ENCODE measurements at regions not wholly inside any gene's neighbourhood (a gene's known extent, or its start where the extent isn't known, plus 50 kb on each side); places are given as distances from the start of the nearest gene placed in this dataset.
A peak's percentile ranks its signal among the peaks of the same experiment; 100 is the strongest.

DNA sequence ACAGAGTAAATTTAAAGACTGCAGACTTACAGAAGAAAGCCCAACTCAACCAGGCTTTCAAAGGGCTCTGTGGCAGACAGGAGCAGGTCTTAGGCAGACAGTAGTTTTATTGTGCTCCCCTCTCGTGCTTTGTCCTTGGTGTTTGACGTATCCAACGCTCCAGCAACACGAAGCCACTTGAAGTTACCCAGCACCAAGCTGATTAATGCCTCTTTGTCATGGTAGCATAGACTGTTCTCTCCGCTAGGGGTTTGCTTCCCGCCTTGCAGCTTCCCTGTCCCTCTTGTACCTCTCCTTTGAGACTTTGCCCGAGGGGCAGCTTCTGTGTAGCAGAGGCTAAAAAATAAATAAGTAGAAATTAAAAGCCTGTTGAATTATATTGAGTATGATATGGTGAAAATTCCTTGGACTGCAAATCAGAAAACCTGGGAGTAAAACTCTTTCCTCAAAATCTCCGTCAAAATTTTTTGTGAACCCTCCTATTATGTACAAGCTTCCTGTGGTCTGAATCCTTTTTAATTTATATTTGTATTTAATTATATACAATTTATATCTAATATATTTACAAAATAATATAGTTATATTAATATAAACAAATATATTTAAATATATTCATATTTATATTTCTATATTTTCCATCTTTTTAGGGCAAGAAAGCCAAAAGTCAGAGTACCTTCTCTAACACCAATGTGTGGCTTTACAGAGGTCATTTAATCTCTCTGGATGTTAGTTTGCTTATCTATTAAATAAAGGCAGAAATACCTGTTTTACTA, 405.4 kb downstream of the DMAC1 start:
- no peak for DNase-seq (ENCODE audit: low read depth)

DNA sequence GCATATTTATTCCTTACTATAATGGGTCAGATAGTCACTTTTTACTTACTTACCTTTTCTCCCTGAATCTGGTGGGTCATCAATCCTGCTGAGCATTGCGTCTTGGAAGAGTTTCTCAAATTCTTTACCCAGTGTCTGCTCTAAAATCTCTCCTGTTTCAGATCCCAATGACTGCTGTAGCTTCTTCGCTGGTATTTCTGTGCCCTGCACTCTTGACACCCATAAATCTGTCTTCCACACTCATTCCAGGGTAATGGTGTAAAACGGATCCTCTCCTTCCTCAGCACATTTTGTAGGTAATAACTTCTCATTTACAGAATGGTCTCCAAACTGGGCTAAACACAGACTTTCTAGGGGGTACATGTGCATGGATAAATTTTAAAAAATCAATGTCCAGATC, 407.4 kb downstream of the DMAC1 start:
- no peak for DNase-seq (ENCODE audit: low read depth)

DNA sequence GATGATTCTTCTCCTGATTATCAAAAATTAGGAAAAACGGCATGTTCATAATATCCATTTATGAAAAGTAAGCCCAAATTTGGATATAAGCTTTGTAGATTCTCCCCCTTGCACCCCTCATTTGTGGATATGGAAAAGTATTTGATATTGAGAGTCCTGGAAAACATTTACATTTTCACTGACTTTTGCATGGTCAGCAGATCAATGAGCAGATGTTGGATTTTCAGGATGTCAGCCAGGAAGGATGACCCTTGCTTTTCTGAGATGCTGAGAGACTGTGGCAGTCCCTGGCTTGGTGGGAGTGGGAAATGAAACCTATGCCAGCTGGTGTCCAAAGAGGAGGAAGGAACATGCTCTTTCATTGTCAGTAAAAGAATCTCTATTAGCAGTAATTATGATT, 410.8 kb downstream of the DMAC1 start:
- DNase-seq (ENCODE audit: low read depth): no peak

DNA sequence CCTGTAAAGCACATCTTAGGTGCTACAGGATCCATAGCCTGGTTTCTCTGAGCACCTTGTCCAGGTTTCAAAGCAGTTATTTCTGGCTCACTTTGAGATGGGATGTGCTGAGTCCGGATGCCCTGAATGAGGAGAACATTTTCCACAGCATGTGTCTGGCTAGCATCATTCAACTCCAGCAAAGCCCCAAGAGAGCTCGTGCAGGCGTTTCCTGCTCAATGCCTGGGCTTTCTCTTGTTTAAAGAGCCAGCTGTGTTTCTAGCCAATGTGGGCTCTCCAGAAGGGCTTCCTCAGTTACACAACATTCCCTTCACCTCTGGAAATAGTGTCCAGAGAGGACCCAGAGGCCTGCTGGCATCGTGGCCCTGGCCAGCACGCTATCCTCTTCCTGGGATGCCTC, 411.7 kb downstream of the DMAC1 start:
- no peak for DNase-seq (ENCODE audit: low read depth)

DNA sequence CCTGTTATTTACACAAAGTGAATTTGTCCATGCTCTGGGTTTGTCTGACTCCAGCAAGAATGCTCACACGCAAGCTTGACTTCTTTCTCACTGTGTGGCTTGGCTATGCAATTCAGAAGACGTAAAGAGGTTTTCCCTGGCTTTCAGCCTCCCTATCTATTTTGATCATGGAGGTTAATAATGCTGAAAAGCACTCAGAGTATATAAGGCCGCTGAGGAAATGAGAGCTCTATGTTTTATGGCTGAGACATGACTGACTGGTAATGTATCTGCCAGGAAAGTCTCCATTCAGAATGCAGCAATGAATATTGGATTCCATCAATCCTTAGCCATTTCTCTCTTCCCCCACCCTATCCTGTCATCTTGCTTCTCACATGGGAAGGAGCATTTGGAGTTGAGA, 417.3 kb downstream of the DMAC1 start:
- DNase-seq (ENCODE audit: low read depth): no peak

DNA sequence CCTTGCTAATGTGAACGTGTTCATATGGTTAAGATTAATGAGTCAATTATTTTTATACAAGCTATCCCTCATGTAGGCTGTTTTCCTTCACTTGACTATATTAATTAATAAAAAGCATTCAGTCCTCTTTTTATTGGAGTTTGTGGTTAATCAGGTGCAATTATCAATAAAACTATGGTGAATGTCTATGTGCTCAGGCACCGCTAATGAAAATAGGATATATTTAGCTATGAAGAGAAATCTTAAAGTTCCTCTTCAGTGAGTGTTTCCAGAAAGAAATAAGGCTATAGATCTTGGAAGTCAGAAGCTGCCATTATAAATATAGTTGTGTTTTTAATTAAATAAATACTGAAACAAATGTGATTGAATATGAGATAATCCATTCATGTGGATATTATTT, 422.1 kb downstream of the DMAC1 start:
- DNase-seq (ENCODE audit: low read depth): no peak

DNA sequence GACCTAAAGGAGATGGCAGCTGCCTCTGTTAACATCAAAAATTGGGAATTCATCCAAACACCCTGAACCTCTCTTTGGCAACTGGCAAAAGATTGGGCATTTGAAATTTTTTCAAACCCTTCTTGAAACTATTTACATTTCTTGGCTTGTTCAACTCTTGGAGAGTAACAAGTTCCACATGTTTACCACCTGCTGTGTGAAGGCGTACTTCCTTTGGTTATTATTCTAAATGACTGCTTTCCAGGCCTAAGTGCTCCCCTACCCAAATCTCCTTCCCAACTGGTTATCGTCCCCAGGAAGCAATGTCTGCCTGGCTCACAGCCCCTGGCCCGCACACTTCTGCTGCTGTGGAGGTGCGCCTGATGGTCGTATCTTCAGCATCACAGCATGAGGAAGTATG, 422.7 kb downstream of the DMAC1 start:
- peak; percentile 17 for DNase-seq (ENCODE audit: low read depth)

DNA sequence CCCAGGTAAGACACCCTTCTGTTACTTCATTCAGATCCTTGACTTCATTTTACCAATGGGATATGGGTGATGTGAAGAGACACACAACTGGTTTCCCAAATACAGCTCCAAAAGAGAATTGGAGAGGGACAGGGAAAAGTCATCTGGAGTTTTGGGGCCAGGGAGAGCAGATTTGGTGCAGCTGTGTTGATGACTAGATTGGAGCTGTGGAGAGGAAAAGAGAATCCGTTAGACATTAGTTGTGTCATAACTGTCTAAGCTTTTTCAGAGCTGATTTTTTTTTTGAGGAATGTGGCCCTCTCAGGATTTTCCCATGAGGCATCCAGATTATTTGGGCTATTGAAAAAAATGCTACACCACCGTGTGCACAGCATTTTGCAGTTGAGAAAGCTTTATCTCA, 423.4 kb downstream of the DMAC1 start:
- DNase-seq (ENCODE audit: low read depth): no peak

DNA sequence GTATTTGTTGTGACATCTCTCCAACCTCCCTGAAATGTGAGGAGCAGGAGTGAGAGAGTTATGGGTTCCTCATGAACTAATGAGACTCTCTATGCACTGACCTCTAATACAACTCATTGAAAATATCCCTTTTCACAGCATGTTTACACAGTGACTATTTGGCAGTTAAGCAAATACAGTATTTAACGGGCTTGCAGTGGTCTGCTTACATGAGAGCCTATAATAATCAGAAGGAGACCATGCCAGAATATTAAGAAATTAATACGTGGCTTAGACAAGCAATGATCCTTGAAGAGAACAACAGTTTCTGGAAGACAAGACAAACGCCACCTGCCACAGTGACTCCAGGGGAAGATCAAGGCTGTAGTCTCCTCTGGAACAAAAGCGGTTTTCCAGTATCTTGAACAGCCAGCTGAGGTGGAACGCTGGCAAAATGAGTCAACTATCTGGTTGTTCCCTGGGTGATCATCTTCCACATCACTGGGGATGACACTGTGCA, 424.5 kb downstream of the DMAC1 start:
- no peak for DNase-seq (ENCODE audit: low read depth)

DNA sequence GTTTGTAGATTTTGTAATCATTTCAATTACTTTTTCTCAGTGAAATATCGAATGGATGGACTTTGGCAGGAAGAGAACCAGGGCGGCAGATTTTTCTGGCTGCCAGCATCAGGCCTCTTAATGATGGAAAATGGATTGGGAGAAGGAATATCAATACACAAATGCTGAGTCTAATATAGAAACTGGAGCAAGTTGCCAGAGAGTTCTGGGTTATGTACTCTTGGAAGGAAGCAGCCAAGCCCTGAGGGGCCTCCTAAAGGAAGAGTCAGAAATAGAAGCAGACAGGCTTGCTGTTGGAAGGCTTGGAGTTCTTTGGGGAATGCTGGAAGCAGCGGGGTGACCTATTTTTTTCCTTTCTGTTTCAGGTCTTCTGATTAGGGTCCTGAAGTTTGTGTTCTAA, 428.6 kb downstream of the DMAC1 start:
- no peak for DNase-seq (ENCODE audit: low read depth)

DNA sequence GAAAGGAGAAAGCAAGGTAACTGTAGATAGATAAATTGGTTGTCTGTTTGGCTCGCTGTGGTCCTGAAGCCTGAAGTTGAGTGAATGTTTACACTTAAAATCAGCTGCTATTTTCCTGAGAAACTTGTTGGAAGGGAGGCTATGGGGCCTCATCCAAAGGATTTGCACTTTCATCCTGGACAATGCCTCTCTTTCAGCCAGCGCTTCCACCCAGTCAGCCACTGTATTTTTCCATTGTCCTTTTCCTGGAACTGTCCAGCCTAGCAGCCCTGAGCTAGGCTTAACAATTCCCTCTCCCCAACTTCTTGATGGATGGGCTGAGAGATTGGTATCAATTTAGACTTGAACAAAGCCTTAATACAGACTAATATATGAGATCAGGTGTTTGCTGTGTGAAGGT, 429.2 kb downstream of the DMAC1 start:
- DNase-seq (ENCODE audit: low read depth): no peak

DNA sequence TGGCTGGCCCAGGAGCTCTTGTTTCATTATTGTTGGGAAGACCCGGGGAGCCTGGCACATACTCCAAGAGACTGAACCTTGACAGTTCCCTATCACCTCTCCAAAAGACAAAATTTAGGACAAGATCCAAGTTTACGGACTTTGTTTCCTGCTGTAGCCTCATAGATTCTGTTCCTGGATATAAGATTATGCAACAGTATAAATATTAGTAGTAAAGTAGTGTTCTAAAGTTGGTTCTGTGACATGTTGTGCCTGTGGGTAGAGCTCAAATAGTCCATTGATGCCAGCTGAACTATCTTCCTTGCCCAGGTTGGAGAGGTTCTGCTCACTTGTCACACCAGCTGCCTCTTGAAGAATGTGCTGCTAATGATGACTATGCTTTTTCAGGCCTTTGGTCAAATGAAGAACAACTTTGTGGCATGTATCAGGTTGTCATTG, 430.2 kb downstream of the DMAC1 start:
- no peak for DNase-seq (ENCODE audit: low read depth)

DNA sequence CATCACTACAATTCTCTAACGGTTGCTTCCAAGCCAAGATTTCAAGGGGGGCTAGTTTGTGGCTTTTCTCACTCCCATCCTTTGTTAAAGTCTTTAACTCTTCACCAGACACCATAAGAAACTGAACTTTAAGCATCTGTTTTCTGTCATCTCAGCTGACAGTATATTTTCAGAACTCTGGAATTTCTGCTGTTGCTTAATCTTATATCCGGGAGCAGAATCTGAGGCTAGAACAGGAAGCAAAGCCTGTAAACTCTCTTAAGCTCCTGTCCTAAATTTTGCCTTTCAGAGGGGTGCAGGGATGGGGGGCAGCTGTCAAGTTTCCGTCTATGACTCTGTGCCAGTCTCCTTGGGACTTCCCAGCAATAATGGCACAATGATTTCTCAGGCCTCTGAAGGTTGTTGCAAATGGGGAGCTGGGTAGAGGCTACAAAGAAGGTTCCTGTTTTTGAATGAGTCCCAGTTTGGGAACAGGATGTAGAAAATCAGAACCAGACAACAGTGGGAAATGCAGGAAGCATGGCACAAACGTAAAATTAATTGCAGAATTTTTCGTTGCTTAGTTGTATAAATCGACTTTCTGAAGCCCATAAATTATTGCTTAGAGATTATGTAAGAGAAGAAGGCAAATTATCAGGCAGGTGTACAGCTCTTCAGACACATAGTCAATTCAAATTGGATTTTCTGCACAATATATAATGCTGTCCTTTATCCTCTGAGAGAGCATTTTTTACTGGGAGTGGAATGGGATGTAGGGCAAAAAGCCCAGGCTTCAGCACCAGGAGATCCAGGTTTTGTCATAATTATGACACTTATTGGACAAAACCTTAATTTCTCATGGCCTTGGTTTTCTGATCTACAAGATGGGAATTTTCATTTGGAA, 430.9 kb downstream of the DMAC1 start:
- peak; percentile 58 for DNase-seq (ENCODE audit: low read depth)

DNA sequence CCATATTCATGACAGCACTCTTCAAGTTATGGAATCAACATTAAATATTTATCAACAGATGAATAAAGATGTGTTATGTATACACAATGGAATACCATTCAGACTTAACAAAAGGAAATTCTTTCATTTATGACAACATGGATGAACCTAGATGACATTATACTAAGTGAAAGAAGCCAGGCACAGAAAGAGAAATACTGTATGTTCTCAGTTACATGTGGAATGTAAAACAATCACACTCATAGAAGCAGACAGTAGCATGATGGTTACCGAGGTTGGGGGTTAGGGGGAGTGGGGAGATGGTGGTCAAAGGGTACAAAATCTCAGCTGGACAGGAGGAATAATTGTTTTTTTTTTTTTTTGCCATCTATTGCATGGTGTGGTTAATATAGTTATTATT, 431.9 kb downstream of the DMAC1 start:
- no peak for DNase-seq (ENCODE audit: low read depth)

DNA sequence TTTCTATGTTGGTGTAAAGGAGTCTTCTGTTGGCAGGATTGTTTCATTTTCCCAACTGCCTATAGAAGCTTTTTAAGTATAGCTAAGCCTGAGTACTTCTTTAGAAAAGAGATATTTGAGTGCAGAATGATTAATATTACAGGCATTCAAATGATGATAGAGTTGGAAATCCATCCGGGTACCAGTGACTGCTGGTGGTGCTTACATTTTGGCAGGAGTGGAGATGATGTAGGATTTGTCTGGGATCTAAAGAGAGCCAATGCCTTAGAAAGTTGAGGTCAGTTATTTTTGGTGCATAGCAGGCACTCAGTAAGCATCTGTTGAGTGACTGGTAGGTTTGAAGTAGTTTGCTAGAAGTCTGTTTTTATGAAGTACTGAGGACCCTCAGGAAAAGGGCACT, 433.5 kb downstream of the DMAC1 start:
- peak; percentile 30 for DNase-seq (ENCODE audit: low read depth)

DNA sequence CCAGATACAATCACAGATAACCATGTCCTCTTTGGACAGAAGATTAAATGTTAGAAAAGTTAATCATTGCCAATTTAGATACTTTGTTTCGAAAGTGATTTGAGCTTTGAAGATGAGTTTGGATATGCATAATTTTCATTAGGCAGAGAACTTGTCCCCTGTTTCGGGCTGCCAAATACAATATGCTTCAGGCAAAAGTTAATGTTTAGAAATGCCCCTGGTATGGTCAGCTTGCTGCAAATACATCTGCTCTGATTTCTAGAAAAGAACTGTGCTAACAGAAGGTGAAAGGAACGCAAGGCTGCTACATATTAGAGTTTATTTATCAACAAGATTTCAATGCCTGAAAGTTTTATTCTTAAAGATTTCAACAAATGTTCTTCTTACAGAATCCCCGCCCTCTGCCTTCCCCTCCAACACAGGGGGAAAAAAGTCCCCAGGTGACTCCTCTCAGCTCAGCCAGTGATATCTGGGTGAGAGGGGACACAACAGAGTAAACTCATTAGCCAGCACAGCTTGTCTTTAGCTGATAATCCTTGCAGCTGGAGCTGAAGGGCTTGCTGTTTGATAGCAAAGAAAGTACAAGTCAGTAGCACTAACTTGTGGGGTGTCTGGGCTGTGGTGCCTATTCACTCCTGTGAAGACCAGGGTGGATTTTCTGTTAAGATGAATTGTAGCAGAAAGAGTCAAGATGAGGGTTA, 435.7 kb downstream of the DMAC1 start:
- DNase-seq (ENCODE audit: low read depth): no peak

DNA sequence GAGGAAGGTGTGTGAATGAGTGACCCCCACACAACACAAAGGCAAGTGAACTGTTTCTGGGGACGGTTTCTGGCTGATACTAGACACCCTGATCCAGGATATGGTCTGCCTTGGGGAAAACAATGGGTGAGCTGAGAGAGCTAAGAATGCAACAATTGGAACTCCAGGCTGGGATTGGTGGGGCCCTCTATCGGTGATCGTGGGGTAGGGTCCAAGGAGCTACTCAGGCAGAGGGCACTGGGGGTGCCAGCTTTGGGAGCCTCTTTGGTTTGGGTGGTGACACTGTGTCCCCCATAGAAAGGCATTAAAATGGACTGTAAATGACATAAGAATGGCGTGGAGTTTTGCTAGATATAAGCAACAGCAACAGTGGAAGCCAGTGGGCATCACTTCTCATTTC, 439.1 kb downstream of the DMAC1 start:
- DNase-seq (ENCODE audit: low read depth): no peak

DNA sequence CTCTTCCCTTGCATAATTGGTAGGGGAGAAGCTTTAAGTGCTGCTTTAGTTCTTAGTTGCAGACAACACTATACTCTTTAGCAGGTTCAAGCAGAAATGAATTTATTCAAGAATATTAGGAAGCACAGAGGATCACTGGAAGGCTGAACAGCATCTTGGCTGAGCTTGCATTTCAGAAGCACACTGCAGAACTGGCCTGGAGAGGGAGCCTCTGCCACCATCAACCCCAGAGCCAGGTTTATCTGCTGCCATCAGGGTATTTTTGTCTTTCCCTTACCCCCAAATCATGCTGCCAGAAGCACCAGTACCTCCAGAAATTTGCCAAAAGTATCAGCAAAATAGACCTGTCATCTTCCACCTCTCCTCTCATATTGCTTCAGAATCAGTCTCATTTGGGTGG, 440.7 kb downstream of the DMAC1 start:
- DNase-seq (ENCODE audit: low read depth): no peak

DNA sequence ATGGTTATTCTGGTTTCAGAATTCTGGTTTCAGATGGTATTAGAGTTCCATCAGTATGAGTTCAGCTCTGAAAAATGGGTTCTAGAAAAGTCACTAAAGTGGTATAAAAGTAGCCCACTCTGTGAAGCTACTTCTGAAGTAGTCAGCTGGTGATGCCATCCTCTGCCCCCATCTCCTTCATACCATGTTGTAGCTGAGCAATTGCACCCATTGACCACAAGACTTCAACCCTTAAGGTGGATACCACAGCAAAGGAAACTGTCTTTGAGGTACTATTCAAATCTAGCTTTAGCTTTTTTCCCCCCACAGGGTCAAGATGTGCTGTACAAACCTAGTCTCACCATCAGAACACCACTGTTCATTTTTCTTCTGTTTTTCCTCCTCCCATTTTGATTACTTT, 444.9 kb downstream of the DMAC1 start:
- no peak for DNase-seq (ENCODE audit: low read depth)

DNA sequence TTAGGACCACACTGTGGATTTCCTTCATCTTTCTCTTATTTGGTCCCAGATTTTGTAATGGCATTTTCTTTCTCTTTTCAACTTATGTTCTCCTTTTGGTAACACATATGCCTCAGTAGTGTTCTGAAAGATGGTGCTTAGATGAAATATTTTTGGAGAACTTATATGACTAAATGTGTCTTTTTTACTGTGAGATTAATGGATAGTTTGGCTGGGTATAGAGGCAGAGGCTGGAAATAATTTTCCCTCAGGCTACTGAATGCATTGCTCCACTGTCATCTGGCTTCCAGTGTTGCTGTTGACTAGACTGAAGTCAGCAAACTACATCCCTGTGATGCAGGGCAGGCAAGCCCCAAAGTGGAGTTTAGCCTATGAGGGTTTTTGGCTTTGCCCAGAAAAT, 450.9 kb downstream of the DMAC1 start:
- DNase-seq (ENCODE audit: low read depth): no peak

DNA sequence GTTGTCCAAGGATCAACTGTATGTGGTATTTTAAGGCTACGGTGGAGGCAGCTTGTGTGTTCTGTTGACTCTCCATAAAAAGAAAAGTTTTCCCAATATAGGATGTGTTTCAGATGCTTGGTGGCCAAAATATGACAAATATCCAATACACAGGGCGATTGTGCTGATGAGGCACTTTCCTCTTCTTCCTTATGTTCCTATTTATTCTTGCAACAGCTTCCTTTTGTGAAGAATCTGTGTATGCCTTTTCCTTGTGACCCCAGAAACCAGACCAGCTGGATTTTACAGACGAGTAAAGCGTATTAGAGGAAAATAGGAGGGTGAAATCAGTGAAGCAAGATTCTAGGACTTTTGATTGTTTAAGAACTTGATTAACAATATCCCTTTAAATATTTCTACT, 452.0 kb downstream of the DMAC1 start:
- DNase-seq (ENCODE audit: low read depth): no peak

DNA sequence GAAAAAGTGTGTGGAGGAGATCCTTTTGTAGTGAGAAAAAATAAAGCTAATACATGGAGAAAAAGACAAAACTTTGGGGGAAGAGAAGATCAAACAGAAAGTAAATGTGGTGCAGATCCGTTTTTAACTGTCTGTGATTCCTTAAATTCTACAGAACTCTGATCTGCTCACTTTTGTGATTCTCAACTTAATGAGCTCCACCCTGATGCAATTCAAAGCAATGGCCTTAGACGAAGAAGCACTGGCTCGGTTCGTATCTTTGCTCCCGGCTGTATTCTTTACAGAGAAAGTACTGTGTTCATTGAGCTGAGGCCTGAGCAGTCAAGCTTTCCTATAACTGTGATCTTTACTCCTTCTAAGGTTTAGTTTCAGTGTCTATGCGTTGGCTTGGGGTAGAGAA, 453.4 kb downstream of the DMAC1 start:
- no peak for DNase-seq (ENCODE audit: low read depth)

DNA sequence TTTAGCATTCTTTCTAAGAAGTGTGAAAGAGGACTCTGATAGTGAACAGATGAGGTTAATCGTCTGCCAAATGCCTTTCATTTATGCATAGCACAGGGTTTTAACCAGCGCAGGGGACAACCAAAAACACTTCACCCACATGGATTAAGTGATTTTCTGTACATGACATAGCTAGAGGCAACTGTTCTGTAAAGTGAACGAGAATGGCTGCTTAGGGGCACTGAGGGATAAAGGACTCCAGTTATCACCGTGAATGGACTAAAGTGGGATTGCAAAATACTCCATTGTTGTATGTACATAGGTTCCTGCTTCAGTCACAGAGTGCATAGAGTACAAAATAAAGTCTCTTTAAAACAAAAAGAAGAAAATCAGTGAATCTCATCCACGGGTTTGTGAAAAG, 456.8 kb downstream of the DMAC1 start:
- no peak for DNase-seq (ENCODE audit: low read depth)
